OCI-LY1 (cell line): ENCODE measurements at regions not wholly inside any gene's neighbourhood (a gene's known extent, or its start where the extent isn't known, plus 50 kb on each side); places are given as distances from the start of the nearest gene placed in this dataset.

Source experiments
- H2AFZ ChIP-seq: fragments of 200-600 bp; sonication (generic), shearing (Covaris generic); 2 replicates; pipeline ENCODE4 v1.6.0; 2014; ENCODE audit warnings: antibody characterized with exemption, mild to moderate bottlenecking, low read length
- H3F3A ChIP-seq: fragments of 200-600 bp; sonication (generic), shearing (Covaris generic); 2 replicates; pipeline ENCODE4 v1.6.0; 2014; ENCODE audit warnings: mild to moderate bottlenecking, antibody characterized with exemption, low read length, moderate library complexity; ENCODE audit not compliant: insufficient read depth
- H3K27ac ChIP-seq: fragments of 200-600 bp; sonication (generic); 2 replicates; pipeline ENCODE4 v1.5.1; 2014; ENCODE audit warnings: low read length, mixed run types, mild to moderate bottlenecking, low read depth; ENCODE audit not compliant: poor library complexity, severe bottlenecking
- H3K27me3 ChIP-seq: fragments of 200-600 bp; sonication (generic); 2 replicates; pipeline ENCODE4 v1.6.0; 2014; ENCODE audit warnings: antibody characterized with exemption, mild to moderate bottlenecking, low read length, moderate library complexity; ENCODE audit not compliant: insufficient read depth
- H3K36me3 ChIP-seq: fragments of 200-600 bp; sonication (generic); 2 replicates; pipeline ENCODE4 v1.6.1; 2014; ENCODE audit warnings: mild to moderate bottlenecking, antibody characterized with exemption, low read length, moderate library complexity, mixed read lengths; ENCODE audit not compliant: insufficient read depth
- H3K4me1 ChIP-seq: fragments of 200-600 bp; sonication (generic); 2 replicates; pipeline ENCODE4 v1.5.1; 2014; ENCODE audit warnings: mild to moderate bottlenecking, low read length, moderate library complexity; ENCODE audit not compliant: insufficient read depth, severe bottlenecking
- H3K4me2 ChIP-seq: fragments of 200-600 bp; sonication (generic), shearing (Covaris generic); 2 replicates; pipeline ENCODE4 v1.6.1; 2014; ENCODE audit warnings: low read length
- H3K4me3 ChIP-seq: fragments of 200-600 bp; sonication (generic); 2 replicates; pipeline ENCODE4 v1.5.1; 2014; ENCODE audit warnings: low read length, low read depth, mild to moderate bottlenecking, mixed read lengths; ENCODE audit not compliant: poor library complexity, severe bottlenecking
- H3K79me2 ChIP-seq: fragments of 200-600 bp; shearing (Covaris generic); 2 replicates; pipeline ENCODE4 v1.6.1; 2016; ENCODE audit warnings: mixed run types, low read length, mixed read lengths; ENCODE audit not compliant: insufficient read depth
- H3K9ac ChIP-seq: fragments of 200-600 bp; sonication (generic), shearing (Covaris generic); 2 replicates; pipeline ENCODE4 v1.6.1; 2014; ENCODE audit warnings: mild to moderate bottlenecking, low read length, mixed read lengths
- H3K9me2 ChIP-seq: fragments of 200-600 bp; sonication (generic), shearing (Covaris generic); 2 replicates; pipeline ENCODE4 v1.6.1; 2014; ENCODE audit warnings: low read depth, mild to moderate bottlenecking, low read length, mixed read lengths
- H3K9me3 ChIP-seq: fragments of 200-600 bp; shearing (Covaris generic); 2 replicates; pipeline ENCODE4 v1.6.1; 2014; ENCODE audit warnings: low read length, mixed read lengths
- H4K20me1 ChIP-seq: fragments of 200-600 bp; sonication (generic), shearing (Covaris generic); 2 replicates; pipeline ENCODE4 v1.6.0; 2016; ENCODE audit warnings: mild to moderate bottlenecking, low read length; ENCODE audit not compliant: insufficient read depth
- CTCF ChIP-seq: fragments of 200-600 bp; sonication (generic), shearing (Covaris generic); IDR thresholded peaks from 2 replicates; pipeline ENCODE4 v1.5.1; 2017; ENCODE audit warnings: mild to moderate bottlenecking, antibody characterized with exemption, low read length, moderate library complexity, mixed read lengths
- EZH2 ChIP-seq: fragments of 200-600 bp; sonication (generic), shearing (Covaris generic); IDR thresholded peaks from 2 replicates; pipeline ENCODE4 v1.8.0; 2017; ENCODE audit warnings: borderline replicate concordance, mixed run types, mild to moderate bottlenecking, antibody characterized with exemption, low read length, moderate library complexity, mixed read lengths

DNA sequence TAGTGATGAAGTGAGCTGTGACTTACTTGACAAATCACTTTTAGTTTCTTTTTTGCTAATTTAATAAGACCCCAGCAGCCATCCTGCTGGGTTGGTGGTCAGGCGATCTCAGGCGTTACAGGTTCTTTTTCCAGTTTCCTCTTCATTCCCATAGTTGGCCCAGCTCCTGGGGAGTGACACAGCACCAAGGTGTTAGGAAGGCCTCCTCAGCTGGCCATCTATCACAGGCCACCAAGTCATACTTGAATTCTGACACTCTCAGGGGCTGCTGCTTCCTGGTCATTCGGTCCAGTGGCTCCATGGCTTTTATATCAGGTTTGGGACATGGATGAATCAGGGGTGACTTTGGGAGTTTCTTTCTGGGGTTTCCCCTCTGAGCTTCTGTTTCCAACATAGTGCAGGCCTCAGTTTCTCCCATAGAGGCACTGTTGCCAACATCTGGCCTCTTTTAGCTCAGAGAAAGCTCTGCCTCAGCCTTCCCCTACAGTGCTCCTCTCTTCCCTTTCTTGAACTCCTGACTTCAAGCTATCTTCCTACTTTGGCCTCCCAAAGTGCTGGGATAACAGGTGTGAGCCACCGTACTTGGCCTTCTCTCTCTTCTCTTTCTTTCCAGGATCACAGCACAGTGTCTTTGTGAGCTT, 211.8 kb downstream of the NR2F2 start:
- Histone ChIP-seq H3K36me3 (no peaks in the 10 kb centered on the region), H3K4me2 (no peak overlapping the region), H2AFZ (no peak overlapping the region), H3K79me2 (no peaks in the 10 kb centered on the region), H3K4me1 (no peaks in the 10 kb centered on the region), H3K27ac (no peak overlapping the region), H3F3A (no peaks in the 10 kb centered on the region), H3K9me2 (no peaks in the 10 kb centered on the region), H4K20me1 (no peaks in the 10 kb centered on the region), H3K27me3 (no peaks in the 10 kb centered on the region), H3K4me3 (no peak overlapping the region), H3K9ac (no peak overlapping the region), H3K9me3 (no peaks in the 10 kb centered on the region)
- no peak for TF ChIP-seq CTCF
- TF ChIP-seq EZH2 = no peak

DNA sequence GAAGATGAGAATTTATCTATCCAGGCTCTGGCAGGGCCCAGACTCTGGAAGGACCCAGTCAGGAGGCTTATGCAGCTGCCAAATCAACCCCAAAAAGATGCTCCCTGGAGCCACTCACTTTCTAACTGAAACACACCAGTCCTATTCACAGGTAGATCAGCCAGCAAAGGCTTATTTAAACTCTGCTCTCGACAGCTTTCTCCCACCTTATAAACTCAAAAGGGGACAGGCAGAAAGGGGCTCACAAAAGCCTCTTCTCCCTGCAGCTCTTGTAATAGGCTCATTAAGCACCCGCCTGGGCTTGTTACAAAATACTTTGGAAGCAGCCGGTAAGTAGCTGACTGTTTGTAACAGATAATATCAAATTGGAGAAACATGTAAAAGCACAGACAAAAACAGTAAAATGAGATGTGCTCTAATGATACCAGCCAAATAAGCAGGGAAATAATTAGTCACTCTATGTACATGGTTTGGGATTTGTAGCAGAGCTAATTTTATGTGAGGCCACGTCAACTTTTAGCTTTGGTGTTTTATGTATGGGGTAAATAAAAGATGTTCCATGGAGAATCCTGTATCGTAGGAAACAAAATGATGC, 213.8 kb downstream of the NR2F2 start:
- Histone ChIP-seq H3K36me3 (no peaks in the 10 kb centered on the region), H3K4me1 (no peaks in the 10 kb centered on the region), H3K27me3 (no peaks in the 10 kb centered on the region), H2AFZ (no peak overlapping the region), H3K4me3 (no peak overlapping the region), H3K27ac (no peak overlapping the region), H4K20me1 (no peaks in the 10 kb centered on the region), H3K9me3 (no peaks in the 10 kb centered on the region), H3K79me2 (no peaks in the 10 kb centered on the region), H3K9ac (no peak overlapping the region), H3F3A (no peaks in the 10 kb centered on the region), H3K4me2 (no peak overlapping the region), H3K9me2 (no peaks in the 10 kb centered on the region)
- TF ChIP-seq EZH2 = no peak
- TF ChIP-seq CTCF = no peak

DNA sequence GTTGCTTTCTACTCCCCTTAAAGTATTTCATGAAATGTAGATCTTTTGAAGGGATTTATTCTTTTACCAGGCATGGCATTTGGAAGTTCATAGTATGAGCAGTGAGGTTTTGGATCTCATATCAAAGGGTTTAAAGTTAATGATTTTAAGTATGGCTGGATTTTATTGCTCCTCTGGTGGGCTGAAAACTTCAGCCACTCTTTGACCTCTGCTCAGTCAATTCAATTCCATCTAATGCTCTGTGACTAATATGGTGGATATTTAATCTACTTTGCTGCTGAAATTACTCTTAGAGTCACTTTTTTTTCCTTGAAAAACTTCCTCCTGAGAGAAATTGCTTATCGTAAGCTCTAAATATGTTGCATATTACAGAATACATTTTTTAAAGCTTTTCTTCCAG, 218.6 kb downstream of the NR2F2 start:
- Histone ChIP-seq H2AFZ (no peak overlapping the region), H3K9ac (no peak overlapping the region), H3K4me3 (no peak overlapping the region), H4K20me1 (no peaks in the 10 kb centered on the region), H3K9me2 (no peaks in the 10 kb centered on the region), H3K27me3 (no peaks in the 10 kb centered on the region), H3F3A (no peaks in the 10 kb centered on the region), H3K4me1 (no peaks in the 10 kb centered on the region), H3K79me2 (no peaks in the 10 kb centered on the region), H3K9me3 (no peaks in the 10 kb centered on the region), H3K4me2 (no peak overlapping the region), H3K36me3 (no peaks in the 10 kb centered on the region), H3K27ac (no peak overlapping the region)
- TF ChIP-seq CTCF (no peak), EZH2 (no peak)
